Activated CD8-positive, alpha-beta memory T cell treated with anti-CD3 and anti-CD28 coated beads, Interleukin-2, amount 10 ng/mL, durations not matched to agents 7 days and 5 days (primary cell): ENCODE measurements at regions not wholly inside any gene's neighbourhood (a gene's known extent, or its start where the extent isn't known, plus 50 kb on each side); places are given as distances from the start of the nearest gene placed in this dataset.

ENCODE experiments used
- ATAC-seq: fragments of 150-1000 bp; cut with Tn5 transposase; one replicate; pipeline ENCODE4 v1.10.0; 2021; ENCODE audit warnings: moderate library complexity
- CTCF ChIA-PET: fragments of 350-600 bp; sonication (Branson Sonifier 250); formaldehyde crosslinking; loops from one replicate; lab custom pipeline; 2021; ENCODE audit warnings: antibody characterized with exemption; lab: Charles Lee
- DNase-seq: peaks from one replicate; pipeline ENCODE4 v3.0.0-alpha.2; 2020
- H3K27ac Mint-ChIP-seq: one replicate; pipeline ENCODE4 v1.8.0; 2021; ENCODE audit warnings: mild to moderate bottlenecking, mixed read lengths
- H3K27me3 Mint-ChIP-seq: one replicate; pipeline ENCODE4 v1.8.0; 2021; ENCODE audit warnings: mixed read lengths
- H3K36me3 Mint-ChIP-seq: one replicate; pipeline ENCODE4 v1.8.0; 2021; ENCODE audit warnings: mild to moderate bottlenecking, mixed read lengths
- H3K4me1 Mint-ChIP-seq: one replicate; pipeline ENCODE4 v1.8.0; 2021; ENCODE audit warnings: mixed read lengths
- H3K4me3 Mint-ChIP-seq: one replicate; pipeline ENCODE4 v1.8.0; 2021; ENCODE audit warnings: mild to moderate bottlenecking, moderate library complexity, mixed read lengths
- H3K9me3 Mint-ChIP-seq: one replicate; pipeline ENCODE4 v1.8.0; 2022; ENCODE audit warnings: low read depth, mixed read lengths

DNA sequence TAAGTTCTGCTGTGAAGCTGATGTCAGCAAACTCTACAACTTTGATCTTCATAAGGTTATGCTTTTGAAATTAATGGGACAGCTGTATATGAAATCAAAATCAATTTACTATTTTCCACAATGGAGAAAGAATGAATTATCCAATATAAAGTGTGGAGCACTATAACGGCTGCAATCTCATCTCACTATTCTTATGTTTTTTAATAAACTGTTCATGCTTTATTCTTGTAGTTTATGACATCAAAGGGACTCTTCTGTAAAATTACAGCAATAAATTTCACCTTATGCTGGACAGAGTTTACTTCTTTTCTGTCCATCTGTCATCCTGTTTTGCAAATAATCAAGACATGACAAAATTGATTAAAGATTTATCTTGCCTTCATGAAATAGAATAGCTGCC is 192.5 kb downstream of the TECRL start:
- Mint-ChIP-seq H3K27ac (no peak overlapping the region), H3K4me1 (no peaks in the 10 kb centered on the region), H3K9me3 (peaks cover 6% of the 10 kb centered on the region), H3K36me3 (no peaks in the 10 kb centered on the region), H3K27me3 (no peaks in the 10 kb centered on the region), H3K4me3 (no peak overlapping the region)
- CTCF ChIA-PET, result no interaction called here
- no peak for ATAC-seq
- DNase-seq, result no peak

GRCh38 chr4:64205376-64205775 is 203.9 kb downstream of the TECRL start:
- H3K27me3 Mint-ChIP-seq, result no peaks in the 10 kb centered on the region
- H3K27ac Mint-ChIP-seq, result no peak overlapping the region
- no peaks in the 10 kb centered on the region for H3K36me3 Mint-ChIP-seq
- ATAC-seq (no peak), DNase-seq (no peak)
- no peak overlapping the region for H3K4me3 Mint-ChIP-seq
- H3K9me3 Mint-ChIP-seq, result peaks cover 10% of the 10 kb centered on the region
- CTCF ChIA-PET, result no interaction called here
- H3K4me1 Mint-ChIP-seq, result no peaks in the 10 kb centered on the region

GRCh38 chr4:64200001-64200555 is 209.2 kb downstream of the TECRL start:
- DNase-seq (no peak), ATAC-seq (no peak)
- Mint-ChIP-seq H3K27ac (no peak overlapping the region), H3K4me1 (no peaks in the 10 kb centered on the region), H3K27me3 (no peaks in the 10 kb centered on the region), H3K36me3 (no peaks in the 10 kb centered on the region), H3K9me3 (peaks cover 7% of the 10 kb centered on the region), H3K4me3 (no peak overlapping the region)
- CTCF ChIA-PET, result no interaction called here

DNA sequence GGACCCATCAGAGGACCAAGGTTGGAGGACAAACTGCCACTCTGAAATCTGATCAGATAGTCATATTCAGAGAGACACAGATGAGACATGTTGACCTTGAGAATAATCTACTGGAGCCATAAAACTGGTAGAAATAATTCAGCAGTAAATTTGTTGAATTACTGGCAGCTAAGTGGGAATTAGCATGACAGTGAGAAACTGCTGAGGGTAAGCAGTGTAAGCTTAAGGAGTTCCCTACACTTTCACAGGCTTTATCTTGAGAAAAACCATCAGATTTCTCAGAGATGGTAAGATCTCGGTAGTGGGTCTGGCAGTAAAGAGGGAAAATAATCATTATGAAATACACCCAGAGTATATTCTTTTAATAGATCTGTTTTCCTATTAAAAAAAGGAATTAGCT is 213.7 kb downstream of the TECRL start:
- Mint-ChIP-seq H3K27ac (no peak overlapping the region), H3K36me3 (no peaks in the 10 kb centered on the region), H3K9me3 (peaks cover 5% of the 10 kb centered on the region), H3K4me1 (no peaks in the 10 kb centered on the region), H3K4me3 (no peak overlapping the region), H3K27me3 (no peaks in the 10 kb centered on the region)
- DNase-seq (no peak), ATAC-seq (no peak)
- CTCF ChIA-PET, result no interaction called here

DNA sequence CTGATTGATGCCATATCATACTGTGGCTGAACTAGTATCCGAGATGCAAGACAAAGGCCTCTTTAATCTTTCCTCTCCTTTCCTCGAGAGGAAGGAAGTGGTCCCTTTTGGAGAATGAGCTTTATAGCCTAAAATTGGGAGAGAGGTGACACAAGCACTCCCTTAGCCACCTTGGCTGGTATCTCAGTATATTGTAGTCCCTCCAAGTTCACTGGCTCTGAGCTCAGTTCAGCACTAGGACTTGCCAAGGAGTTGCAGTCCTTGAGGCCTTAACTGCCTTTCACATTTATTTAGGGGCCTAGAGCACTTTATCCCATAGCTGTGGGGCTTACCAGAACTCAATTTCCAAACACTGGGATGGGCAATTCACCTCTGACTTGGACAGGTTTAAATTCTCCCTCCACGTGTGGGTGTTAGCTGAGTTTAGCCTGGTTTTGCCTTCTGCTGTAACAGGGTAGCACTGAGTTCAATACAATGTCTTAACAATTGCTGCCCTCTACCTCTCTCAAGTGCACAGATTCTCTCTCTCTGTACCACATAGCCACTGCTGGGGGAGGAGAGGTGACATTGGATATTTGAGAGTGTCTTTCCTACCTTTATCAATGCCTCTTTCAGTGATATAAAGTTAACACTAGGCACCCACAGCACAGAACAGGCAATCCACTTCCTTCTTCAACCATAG is 216.4 kb downstream of the TECRL start:
- no peak for ATAC-seq
- Mint-ChIP-seq H3K4me1 (no peaks in the 10 kb centered on the region), H3K36me3 (no peaks in the 10 kb centered on the region), H3K27me3 (no peaks in the 10 kb centered on the region), H3K9me3 (no peaks in the 10 kb centered on the region), H3K27ac (no peak overlapping the region), H3K4me3 (no peak overlapping the region)
- DNase-seq, result no peak
- CTCF ChIA-PET, result no interaction called here

DNA sequence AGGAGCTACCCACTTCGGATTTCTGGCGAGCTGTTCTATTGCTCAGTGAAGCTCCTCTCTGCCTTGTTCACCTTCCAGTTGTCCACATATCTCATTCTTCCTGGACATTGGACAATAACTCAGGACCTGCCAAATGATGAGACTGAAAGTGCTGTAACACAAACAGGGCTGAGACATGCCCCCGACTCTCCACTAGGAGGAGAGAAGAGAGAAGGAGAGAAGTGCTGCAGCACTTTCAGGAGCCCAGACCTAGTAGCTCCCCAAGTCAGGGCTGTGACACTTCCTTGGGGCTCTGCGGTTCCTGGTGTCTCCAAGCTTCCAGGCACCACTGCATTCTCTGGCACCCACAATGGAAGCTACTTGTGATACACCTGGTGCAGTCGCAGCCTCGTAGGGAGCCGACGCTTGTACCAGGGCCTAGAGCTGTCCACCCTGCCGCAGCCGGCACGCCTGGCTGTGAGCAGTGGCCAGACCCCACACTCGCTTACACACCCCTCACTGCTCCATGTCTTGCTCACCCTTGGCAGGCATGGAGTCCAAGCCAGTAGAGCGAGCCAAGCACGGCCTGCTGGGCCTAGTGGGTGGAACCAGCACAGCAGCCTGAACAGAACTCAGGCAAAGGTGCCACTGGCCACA is 234.9 kb downstream of the TECRL start:
- no peak for ATAC-seq
- no peaks in the 10 kb centered on the region for H3K9me3 Mint-ChIP-seq
- DNase-seq, result no peak
- no peaks in the 10 kb centered on the region for H3K27me3 Mint-ChIP-seq
- no peaks in the 10 kb centered on the region for H3K4me1 Mint-ChIP-seq
- H3K4me3 Mint-ChIP-seq, result no peak overlapping the region
- no peak overlapping the region for H3K27ac Mint-ChIP-seq
- no peaks in the 10 kb centered on the region for H3K36me3 Mint-ChIP-seq
- CTCF ChIA-PET, result no interaction called here

GRCh38 chr4:64166365-64166764 is 242.9 kb downstream of the TECRL start:
- no peak for ATAC-seq
- Mint-ChIP-seq H3K27me3 (no peaks in the 10 kb centered on the region), H3K9me3 (no peaks in the 10 kb centered on the region), H3K27ac (no peak overlapping the region), H3K36me3 (no peaks in the 10 kb centered on the region), H3K4me3 (no peak overlapping the region), H3K4me1 (no peaks in the 10 kb centered on the region)
- CTCF ChIA-PET, result no interaction called here
- no peak for DNase-seq

GRCh38 chr4:64158648-64159326 is 250.5 kb downstream of the TECRL start:
- Mint-ChIP-seq H3K27me3 (no peaks in the 10 kb centered on the region), H3K36me3 (no peaks in the 10 kb centered on the region), H3K27ac (no peak overlapping the region), H3K9me3 (no peaks in the 10 kb centered on the region), H3K4me3 (no peak overlapping the region), H3K4me1 (peaks cover 2% of the 10 kb centered on the region)
- peak; percentile 63 for DNase-seq
- CTCF ChIA-PET, result interaction anchor here (1.0 kb wide), 1 partner anchor 379 kb away, joined by 3 read pairs; no protein-coding TSS in a partner anchor
- ATAC-seq, result no peak

DNA sequence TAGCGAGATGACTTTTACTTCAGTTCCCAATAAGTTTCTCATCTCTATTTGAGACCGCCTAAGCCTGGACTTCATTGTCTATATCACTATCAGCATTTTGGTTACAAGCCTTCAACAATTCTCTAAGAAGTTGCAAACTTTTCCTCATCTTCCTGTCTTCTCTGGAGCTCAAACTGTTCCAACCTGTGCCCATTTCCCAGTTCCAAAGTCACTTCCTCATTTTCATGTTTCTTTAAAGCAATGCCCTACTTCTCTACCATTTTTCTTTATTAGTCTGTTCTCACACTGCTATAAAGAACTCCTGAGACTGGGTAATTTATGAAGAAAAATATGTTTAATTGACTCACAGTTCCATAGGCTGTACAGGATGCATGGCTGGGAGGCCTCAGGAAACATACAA is 251.9 kb downstream of the TECRL start:
- Mint-ChIP-seq H3K4me3 (no peak overlapping the region), H3K27me3 (no peaks in the 10 kb centered on the region), H3K9me3 (no peaks in the 10 kb centered on the region), H3K4me1 (peaks cover 2% of the 10 kb centered on the region), H3K27ac (no peak overlapping the region), H3K36me3 (no peaks in the 10 kb centered on the region)
- ATAC-seq (no peak), DNase-seq (no peak)
- CTCF ChIA-PET, result no interaction called here

- Mint-ChIP-seq H3K9me3 (no peaks in the 10 kb centered on the region), H3K27me3 (no peaks in the 10 kb centered on the region), H3K4me3 (no peak overlapping the region), H3K4me1 (peaks cover 2% of the 10 kb centered on the region), H3K36me3 (no peaks in the 10 kb centered on the region), H3K27ac (no peak overlapping the region)
- ATAC-seq (no peak), DNase-seq (no peak)
- CTCF ChIA-PET, result no interaction called here
Observed at GRCh38 chr4:64156253-64156652, 253.0 kb downstream of the TECRL start.

DNA sequence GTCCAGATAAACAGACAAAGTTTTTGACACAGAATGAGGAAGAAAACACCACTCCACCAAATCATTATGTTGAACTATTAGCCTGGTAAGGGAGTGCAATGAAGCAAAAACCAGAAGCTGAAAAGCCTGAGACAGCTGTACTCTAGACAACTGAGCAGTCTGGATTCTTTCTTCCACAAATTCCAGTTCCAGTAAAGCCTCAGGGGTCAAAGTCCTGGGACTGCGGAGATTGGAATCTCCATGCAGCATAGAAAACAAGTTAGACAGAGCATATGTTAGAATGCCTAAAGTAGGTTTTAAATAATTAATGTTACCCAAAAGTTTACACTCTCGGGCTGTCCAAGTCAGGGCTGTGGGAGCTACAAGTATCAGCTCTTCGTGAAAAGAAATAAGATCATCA is 263.2 kb downstream of the TECRL start:
- H3K4me1 Mint-ChIP-seq, result no peaks in the 10 kb centered on the region
- no peak overlapping the region for H3K27ac Mint-ChIP-seq
- DNase-seq, result no peak
- peaks cover 7% of the 10 kb centered on the region for H3K9me3 Mint-ChIP-seq
- no peaks in the 10 kb centered on the region for H3K36me3 Mint-ChIP-seq
- no peak for ATAC-seq
- CTCF ChIA-PET, result no interaction called here
- no peaks in the 10 kb centered on the region for H3K27me3 Mint-ChIP-seq
- H3K4me3 Mint-ChIP-seq, result no peak overlapping the region

DNA sequence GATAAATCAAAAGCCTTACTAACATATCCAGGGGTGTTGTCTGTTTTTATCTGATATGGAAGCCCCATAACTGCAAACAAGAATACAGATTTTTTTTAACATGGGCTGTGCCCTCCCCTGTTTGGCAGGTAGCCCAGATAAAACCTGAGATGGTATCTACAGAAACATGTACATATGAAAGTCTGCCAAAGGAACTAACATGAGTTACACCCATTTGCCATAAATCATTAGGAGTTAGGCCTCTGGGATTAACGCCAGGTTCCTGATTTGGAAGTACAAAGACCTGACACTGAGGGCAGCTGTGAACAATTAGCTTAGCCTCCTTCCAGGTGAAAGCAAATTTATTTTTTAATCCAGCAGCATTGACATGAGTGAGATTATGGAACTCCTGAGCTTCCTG is 264.3 kb downstream of the TECRL start:
- DNase-seq (no peak), ATAC-seq (no peak)
- no peak overlapping the region for H3K4me3 Mint-ChIP-seq
- H3K27me3 Mint-ChIP-seq, result no peaks in the 10 kb centered on the region
- H3K4me1 Mint-ChIP-seq, result no peaks in the 10 kb centered on the region
- peaks cover 7% of the 10 kb centered on the region for H3K9me3 Mint-ChIP-seq
- H3K27ac Mint-ChIP-seq, result no peak overlapping the region
- H3K36me3 Mint-ChIP-seq, result no peaks in the 10 kb centered on the region
- CTCF ChIA-PET, result no interaction called here

- CTCF ChIA-PET, result no interaction called here
- Mint-ChIP-seq H3K4me3 (no peak overlapping the region), H3K27ac (no peak overlapping the region), H3K27me3 (no peaks in the 10 kb centered on the region), H3K36me3 (no peaks in the 10 kb centered on the region), H3K4me1 (no peaks in the 10 kb centered on the region), H3K9me3 (peaks cover 5% of the 10 kb centered on the region)
- DNase-seq (no peak), ATAC-seq (no peak)
Observed at GRCh38 chr4:64130907-64131306, 278.3 kb downstream of the TECRL start.

GRCh38 chr4:64125354-64125753 is 283.9 kb downstream of the TECRL start:
- Mint-ChIP-seq H3K4me1 (no peaks in the 10 kb centered on the region), H3K36me3 (no peaks in the 10 kb centered on the region), H3K4me3 (no peak overlapping the region), H3K9me3 (peaks cover 14% of the 10 kb centered on the region), H3K27me3 (no peaks in the 10 kb centered on the region), H3K27ac (no peak overlapping the region)
- DNase-seq (no peak), ATAC-seq (no peak)
- CTCF ChIA-PET, result no interaction called here
